K562 (cell line): ENCODE measurements at regions not wholly inside any gene's neighbourhood (a gene's known extent, or its start where the extent isn't known, plus 50 kb on each side); places are given as distances from the start of the nearest gene placed in this dataset.

ENCODE experiments used
- ATAC-seq: fragments of 200-7000 bp; cut with Tn5 transposase; 3 replicates; pipeline ENCODE4 v1.9.1; 2020; ENCODE audit warnings: moderate library complexity
- BruUV-seq: library from RNA; stranded (reverse); fragments of 400-500 nt; replicated peaks from 2 replicates; lab custom pipeline; 2021; lab: Mats Ljungman, UMichigan
- CTCF ChIA-PET: fragments of 300-600 bp; formaldehyde crosslinking; extraction: SDS; loops from one replicate; lab custom pipeline; 2021; ENCODE audit warnings: low intra/inter-chr PET ratio; lab: Yijun Ruan, JAX
- POLR2A ChIA-PET: fragments of 300-600, 350-650 bp; sonication (Branson Sonifier 250); formaldehyde crosslinking; extraction: SDS; loops from one replicate; lab custom pipeline; 2021; ENCODE audit warnings: antibody characterized with exemption, inconsistent platforms; lab: Yijun Ruan, JAX
- DNase-seq, 4 experiments: peaks; one replicate each; pipeline versions ENCODE4 v3.0.0 to v3.0.0-alpha.2; 2011 to 2018; ENCODE audit warnings: low spot score in 3 of 4, mixed read lengths in 3 of 4; ENCODE audit errors: extremely low read depth in 1 of 4
- FAIRE-seq: peaks from 2 replicates; lab custom pipeline; 2011; peaks lifted over from hg19 to GRCh38; lab: Jason Lieb, UNC
- H2AFZ ChIP-seq: 2 replicates; pipeline ENCODE4 v1.6.0; 2011; ENCODE audit warnings: low read depth, low read length, control low read depth, inconsistent platforms
- H3K27ac ChIP-seq: fragments of 200-600 bp; 3 replicates; pipeline ENCODE4 v1.8.0; 2011; ENCODE audit warnings: low read depth, mild to moderate bottlenecking, control low read depth, inconsistent platforms, low read length, moderate library complexity, mixed read lengths; ENCODE audit errors: extremely low read depth
- H3K27me3 ChIP-seq, 2 experiments: fragments of 300-600 bp in 1 of 2; 2 replicates in 1 of 2; 3 replicates in 1 of 2; pipeline versions ENCODE4 v1.6.0 to v1.8.0; 2011; ENCODE audit warnings: inconsistent platforms in 2 of 2, low read length in 2 of 2, mild to moderate bottlenecking in 1 of 2, mixed read lengths in 1 of 2, moderate library complexity in 1 of 2; ENCODE audit not compliant: control insufficient read depth in 2 of 2, insufficient read depth in 2 of 2
- H3K36me3 ChIP-seq: fragments of 300-600 bp; 3 replicates; pipeline ENCODE4 v1.8.0; 2011; ENCODE audit warnings: mild to moderate bottlenecking, low read length, inconsistent platforms; ENCODE audit not compliant: control insufficient read depth, insufficient read depth
- H3K4me1 ChIP-seq, 2 experiments: fragments of 200-600 bp in 1 of 2; replicated peaks in 1 of 2; 2 replicates in 1 of 2; 3 replicates in 1 of 2; pipeline versions ENCODE4 v1.5.1 to v1.8.0; 2011; ENCODE audit warnings: inconsistent platforms in 2 of 2, low read length in 2 of 2, mild to moderate bottlenecking in 1 of 2, mixed read lengths in 1 of 2, moderate library complexity in 1 of 2; ENCODE audit not compliant: control insufficient read depth in 2 of 2, insufficient read depth in 2 of 2
- H3K4me2 ChIP-seq: 2 replicates; pipeline ENCODE4 v1.6.1; 2011; ENCODE audit warnings: low read length, control low read depth, inconsistent platforms, mixed read lengths; ENCODE audit not compliant: insufficient read depth
- H3K4me3 ChIP-seq: fragments of 200-600 bp; sonication (generic), shearing (Covaris generic); 2 replicates; pipeline ENCODE4 v1.5.1; 2016; ENCODE audit warnings: control low read depth, inconsistent platforms
- H3K79me2 ChIP-seq: fragments of 200-600 bp; 3 replicates; pipeline ENCODE4 v1.8.0; 2011; ENCODE audit warnings: low read length, inconsistent platforms; ENCODE audit not compliant: control insufficient read depth, insufficient read depth
- H3K9ac ChIP-seq, 2 experiments: 2 replicates each; pipeline versions ENCODE4 v1.6.0 to v1.6.1; 2011; ENCODE audit warnings: low read depth in 2 of 2, low read length in 2 of 2, control low read depth in 1 of 2, inconsistent platforms in 1 of 2, mild to moderate bottlenecking in 1 of 2, mixed read lengths in 1 of 2; ENCODE audit not compliant: insufficient read depth in 1 of 2
- H3K9me1 ChIP-seq: one replicate; pipeline ENCODE4 v1.6.0; 2011; ENCODE audit warnings: inconsistent platforms, mild to moderate bottlenecking, low read length, moderate library complexity; ENCODE audit not compliant: control insufficient read depth, insufficient read depth
- H3K9me3 ChIP-seq: replicated peaks from 2 replicates; pipeline ENCODE4 v1.5.1; 2011; ENCODE audit warnings: low read depth, low read length, inconsistent platforms; ENCODE audit not compliant: control insufficient read depth, insufficient read depth
- H4K20me1 ChIP-seq: replicated peaks from 2 replicates; pipeline ENCODE4 v1.6.1; 2011; ENCODE audit warnings: low read length, inconsistent platforms, mixed read lengths; ENCODE audit not compliant: control insufficient read depth, insufficient read depth
- BACH1 ChIP-seq: fragments of 200-800 bp; sonication (Bioruptor generic); IDR thresholded peaks from 2 replicates; pipeline ENCODE4 v1.6.1; 2016; ENCODE audit warnings: missing genetic modification characterization, missing compliant biosample characterization
- FOS ChIP-seq: IDR thresholded peaks from 3 replicates; pipeline ENCODE4 v1.6.1; 2011; ENCODE audit not compliant: insufficient read length; ENCODE audit errors: extremely low read depth
- GABPB2 ChIP-seq: fragments of 250-450 bp; sonication (Bioruptor Pico); conservative IDR thresholded peaks from 2 replicates; pipeline ENCODE4 v1.5.1; 2021; ENCODE audit warnings: mild to moderate bottlenecking
- HSF4 ChIP-seq: fragments of 250-450 bp; sonication (Bioruptor Pico); IDR thresholded peaks from 2 replicates; pipeline ENCODE4 v2.1.2; 2022; ENCODE audit warnings: mild to moderate bottlenecking, moderate library complexity, borderline replicate concordance
- NR4A1 ChIP-seq, 2 experiments: fragments of 250-450 bp in 1 of 2; fragments of 450-650 bp in 1 of 2; sonication (Bioruptor Pico) in 1 of 2; IDR thresholded peaks; 2 replicates each; pipeline versions ENCODE4 v1.4.0 to v1.6.1; 2016 to 2020; ENCODE audit warnings: mild to moderate bottlenecking in 2 of 2, missing compliant biosample characterization in 1 of 2, missing genetic modification characterization in 1 of 2, moderate library complexity in 1 of 2
- POLR2H ChIP-seq: IDR thresholded peaks from 2 replicates; pipeline ENCODE4 v1.6.1; 2016; ENCODE audit warnings: missing genetic modification characterization, low read depth, mild to moderate bottlenecking, control low read depth, missing compliant biosample characterization, moderate library complexity
- RBM17 ChIP-seq: fragments of 200-400 bp; formaldehyde crosslinking; IDR thresholded peaks from 2 replicates; pipeline ENCODE4 v1.6.1; 2017; ENCODE audit warnings: low read depth, mild to moderate bottlenecking, low read length, borderline replicate concordance
- U2AF1 ChIP-seq: fragments of 200-400 bp; formaldehyde crosslinking; optimal IDR thresholded peaks from 2 replicates; pipeline ENCODE3; 2017; ENCODE audit warnings: mild to moderate bottlenecking, low read depth, low read length, moderate library complexity
- YBX1 ChIP-seq: fragments of 450-650 bp; IDR thresholded peaks from 2 replicates; pipeline ENCODE4 v1.7.1; 2016; ENCODE audit warnings: mild to moderate bottlenecking
- ZNF224 ChIP-seq: sonication (generic); formaldehyde crosslinking; IDR thresholded peaks from 2 replicates; pipeline ENCODE4 v1.8.0; 2022; ENCODE audit warnings: mild to moderate bottlenecking, missing genetic modification reagents
- WGBS: fragments of 100-300 bp; shearing (Covaris generic); methylation state at CpG from one replicate; pipeline ENCODE4 v1.1.6; 2016; ENCODE audit warnings: low coverage, mixed read lengths; ENCODE audit not compliant: insufficient coverage; ENCODE audit errors: missing lambda C conversion rate; 5-methylcytosine and 5-hydroxymethylcytosine counted together
- in situ Hi-C: fragments of 300-500 bp; cut with MboI; formaldehyde crosslinking; loops from 4 replicates; pipeline ENCODE4 v1.15.0; 2018; ENCODE audit warnings: inconsistent platforms, mixed read lengths
- intact Hi-C: fragments of 100-400 bp; cut with micrococcal nuclease; formaldehyde crosslinking; loops from 2 replicates; pipeline ENCODE4 v1.14.2; 2022

DNA sequence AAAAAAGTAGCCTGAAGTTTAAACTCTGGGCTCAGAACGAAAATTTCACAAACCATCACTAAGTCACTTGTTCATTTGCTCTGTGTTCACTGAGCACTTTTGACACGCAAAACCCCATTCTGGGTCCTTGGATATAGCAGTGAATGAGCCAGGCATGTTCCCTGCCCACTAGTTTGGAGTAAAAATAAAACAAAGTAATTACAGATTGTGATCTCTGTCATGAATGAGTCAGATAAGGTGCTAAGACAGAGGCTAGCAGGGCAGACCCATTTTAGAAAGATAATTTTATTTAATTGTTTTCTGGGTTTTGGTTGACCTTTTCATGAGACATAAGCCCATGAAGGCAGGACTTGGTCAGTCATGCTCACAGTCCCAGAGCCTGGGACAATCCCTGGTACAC lies 84.1 kb upstream of the ARHGEF3 start:
- WGBS, result 0% methylated on average over 2 of the region's 2 CpGs
- POLR2A ChIA-PET, result interaction anchor here (1.0 kb wide), 1 partner anchor 42 kb away, joined by 3 read pairs; no protein-coding TSS in a partner anchor
- Histone ChIP-seq H3K36me3 (no peaks in the 10 kb centered on the region), H3K4me3 (no peak overlapping the region), H4K20me1 (no peaks in the 10 kb centered on the region), H3K4me1 (no peaks in the 10 kb centered on the region), H3K4me2 (no peak overlapping the region), H2AFZ (no peak overlapping the region), H3K27ac (no peak overlapping the region), H3K79me2 (no peaks in the 10 kb centered on the region), H3K9me1 (no peaks in the 10 kb centered on the region), H3K9me3 (no peaks in the 10 kb centered on the region), H3K9ac (no peak overlapping the region), H3K27me3 (no peaks in the 10 kb centered on the region; a peak in 3 of 5 replicates)
- CTCF ChIA-PET, result no interaction called here
- no TSS peak for BruUV-seq
- no peak for FAIRE-seq
- TF ChIP-seq POLR2H (no peak), RBM17 (no peak), BACH1 (tag) (no peak), NR4A1 (CRISPR knock-in tag; IDR thresholded peaks at IDR 0.05) (no peak), NR4A1 (tag; IDR thresholded peaks at IDR 0.05) (no peak), FOS (no peak), YBX1 (no peak), GABPB2 (CRISPR knock-in tag) (no peak), HSF4 (CRISPR knock-in tag) (no peak), U2AF1 (no peak), ZNF224 (CRISPR knock-in tag) (no peak)
- DNase-seq, result no peak
- in situ Hi-C loops, result no loop called here
- no peak for ATAC-seq
- intact Hi-C loops, result no loop called here
